ENCODE measurements at regions not wholly inside any gene's neighbourhood (a gene's known extent, or its start where the extent isn't known, plus 50 kb on each side); places are given as distances from the start of the nearest gene placed in this dataset.

GRCh38 chrX:130550351-130550750, 148.6 kb downstream of the RBMX2 start:
- in situ Hi-C loops (cut with MboI; ENCODE audit: low sequenced_read_pairs, unreplicated experiment), result no loop called here
- no peak for TF ChIP-seq CTCF (IDR thresholded peaks at IDR 0.05; ENCODE audit: borderline replicate concordance, control extremely low read depth, extremely low read depth, insufficient read depth, missing control alignments)
- no peak for DNase-seq (ENCODE audit: low spot score)

- no peak for DNase-seq (ENCODE audit: low spot score)
- in situ Hi-C loops (cut with MboI; ENCODE audit: low sequenced_read_pairs, unreplicated experiment), result no loop called here
- TF ChIP-seq CTCF (IDR thresholded peaks at IDR 0.05; ENCODE audit: borderline replicate concordance, control extremely low read depth, extremely low read depth, insufficient read depth, missing control alignments), result no peak
Observed at GRCh38 chrX:130552444-130553073, 150.8 kb downstream of the RBMX2 start.

DNA sequence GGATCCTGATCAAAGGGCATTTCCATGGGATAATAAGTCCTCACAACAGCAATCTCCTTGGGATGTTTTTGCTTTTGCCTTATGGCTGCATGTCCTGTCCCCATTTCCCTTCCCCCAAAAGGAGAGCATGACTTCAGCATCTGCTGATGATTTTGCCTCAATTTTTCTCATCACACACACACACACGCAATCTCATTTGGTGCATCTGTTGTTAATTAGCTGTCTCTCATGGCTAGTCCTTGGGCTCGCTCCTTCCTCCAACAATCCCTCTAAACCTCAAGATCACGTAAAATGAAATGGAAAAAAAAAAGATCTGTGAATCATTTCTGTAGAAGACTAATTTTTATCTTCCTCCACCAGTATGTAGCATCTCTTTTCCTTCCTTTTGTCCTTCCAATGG, 153.6 kb downstream of the RBMX2 start:
- no peak for TF ChIP-seq CTCF (IDR thresholded peaks at IDR 0.05; ENCODE audit: borderline replicate concordance, control extremely low read depth, extremely low read depth, insufficient read depth, missing control alignments)
- in situ Hi-C loops (cut with MboI; ENCODE audit: low sequenced_read_pairs, unreplicated experiment), result no loop called here
- DNase-seq (ENCODE audit: low spot score), result no peak

DNA sequence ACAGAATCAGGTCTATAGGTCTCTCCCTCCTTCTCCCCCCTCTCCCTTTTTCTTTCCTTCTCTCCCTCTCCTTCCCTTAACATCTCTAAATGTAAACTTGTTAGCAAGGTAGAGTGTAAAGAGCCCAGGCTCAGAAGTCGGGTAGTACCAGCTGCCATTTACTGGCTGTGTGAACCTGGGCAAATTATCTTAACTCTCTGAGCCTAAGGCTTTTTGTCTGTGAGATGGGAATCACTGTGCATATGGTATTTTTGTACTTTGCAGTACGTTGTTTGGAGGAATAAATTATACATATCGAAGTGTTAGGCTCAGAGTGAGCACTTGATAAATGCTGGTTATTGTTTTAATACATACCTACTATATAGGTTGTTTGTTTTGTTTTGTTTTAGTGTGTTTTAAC, 154.0 kb downstream of the RBMX2 start:
- no peak for TF ChIP-seq CTCF (IDR thresholded peaks at IDR 0.05; ENCODE audit: borderline replicate concordance, control extremely low read depth, extremely low read depth, insufficient read depth, missing control alignments)
- no peak for DNase-seq (ENCODE audit: low spot score)
- in situ Hi-C loops (cut with MboI; ENCODE audit: low sequenced_read_pairs, unreplicated experiment), result no loop called here

DNA sequence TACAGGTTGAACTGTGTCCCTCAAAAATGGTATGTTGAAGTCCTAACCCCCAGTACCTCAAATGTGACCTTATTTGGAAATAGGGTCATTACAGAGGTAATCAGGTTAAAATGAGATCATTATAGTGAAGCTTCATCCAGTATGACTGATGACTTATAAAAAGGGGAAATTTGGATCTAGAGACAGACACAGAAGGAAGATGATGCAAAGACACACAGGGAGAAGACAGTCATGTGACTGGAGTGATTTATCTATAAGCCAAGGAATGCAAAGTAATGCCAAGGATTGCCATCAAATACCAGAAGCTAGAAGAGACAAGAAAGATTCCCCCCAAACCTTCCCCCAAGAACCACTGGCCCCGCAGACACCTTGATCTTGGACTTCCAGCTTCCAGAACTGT, 155.2 kb downstream of the RBMX2 start:
- no peak for TF ChIP-seq CTCF (IDR thresholded peaks at IDR 0.05; ENCODE audit: borderline replicate concordance, control extremely low read depth, extremely low read depth, insufficient read depth, missing control alignments)
- no peak for DNase-seq (ENCODE audit: low spot score)
- in situ Hi-C loops (cut with MboI; ENCODE audit: low sequenced_read_pairs, unreplicated experiment), result no loop called here

DNA sequence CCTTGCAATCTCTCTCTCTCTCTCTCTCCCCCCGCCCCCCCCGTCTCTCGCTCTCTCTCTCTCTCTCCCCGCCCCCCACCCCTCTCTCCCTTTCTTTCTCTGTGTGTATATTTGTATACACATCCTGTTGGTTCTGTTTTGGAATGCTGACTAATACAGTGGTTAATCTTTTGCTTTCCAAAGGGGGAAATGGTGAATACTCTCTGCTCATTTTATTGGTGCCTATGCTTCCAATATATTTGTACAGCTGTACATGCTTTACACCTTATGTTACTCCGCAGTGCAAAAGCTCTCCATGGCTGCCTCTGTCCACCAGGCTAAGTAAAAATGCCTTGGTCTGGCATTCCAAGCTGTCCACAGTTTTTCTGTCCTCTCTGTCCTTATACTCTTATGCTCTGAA, 158.8 kb downstream of the RBMX2 start:
- TF ChIP-seq CTCF (IDR thresholded peaks at IDR 0.05; ENCODE audit: borderline replicate concordance, control extremely low read depth, extremely low read depth, insufficient read depth, missing control alignments), result no peak
- no peak for DNase-seq (ENCODE audit: low spot score)
- in situ Hi-C loops (cut with MboI; ENCODE audit: low sequenced_read_pairs, unreplicated experiment), result no loop called here
